ENCODE measurements at regions not wholly inside any gene's neighbourhood (a gene's known extent, or its start where the extent isn't known, plus 50 kb on each side); places are given as distances from the start of the nearest gene placed in this dataset.
"Not testable (repeated sequence)": the region's sequence is repeated elsewhere in the genome, so short reads cannot be mapped to it uniquely, and the experiment has no call there.

DNA sequence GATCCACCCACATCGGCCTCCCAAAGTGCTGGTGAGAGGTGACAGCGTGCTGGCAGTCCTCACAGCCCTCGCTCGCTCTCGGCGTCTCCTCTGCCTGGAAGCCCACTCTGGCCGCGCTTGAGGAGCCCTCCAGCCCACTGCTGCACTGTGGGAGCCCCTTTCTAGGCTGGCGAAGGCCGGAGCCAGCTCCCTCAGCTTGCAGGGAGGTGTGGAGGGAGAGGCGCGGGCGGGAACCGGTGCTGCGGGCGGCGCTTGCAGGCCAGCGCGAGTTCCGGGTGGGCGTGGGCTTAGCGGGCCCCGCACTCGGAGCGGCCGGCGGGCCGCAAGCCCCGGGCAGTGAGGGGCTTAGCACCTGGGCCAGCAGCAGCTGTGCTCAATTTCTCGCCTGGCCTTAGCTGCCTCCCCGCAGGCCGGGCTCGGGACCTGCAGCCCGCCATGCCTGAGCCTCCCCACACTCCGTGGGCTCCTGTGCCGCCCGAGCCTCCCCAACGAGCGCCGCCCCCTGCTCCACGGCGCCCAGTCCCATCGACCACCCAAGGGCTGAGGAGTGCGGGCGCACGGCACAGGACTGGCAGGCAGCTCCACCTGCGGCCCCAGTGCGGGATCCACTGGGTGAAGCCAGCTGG, 260.2 kb downstream of the PCNX1 start:
- TF ChIP-seq, protein P1, sequence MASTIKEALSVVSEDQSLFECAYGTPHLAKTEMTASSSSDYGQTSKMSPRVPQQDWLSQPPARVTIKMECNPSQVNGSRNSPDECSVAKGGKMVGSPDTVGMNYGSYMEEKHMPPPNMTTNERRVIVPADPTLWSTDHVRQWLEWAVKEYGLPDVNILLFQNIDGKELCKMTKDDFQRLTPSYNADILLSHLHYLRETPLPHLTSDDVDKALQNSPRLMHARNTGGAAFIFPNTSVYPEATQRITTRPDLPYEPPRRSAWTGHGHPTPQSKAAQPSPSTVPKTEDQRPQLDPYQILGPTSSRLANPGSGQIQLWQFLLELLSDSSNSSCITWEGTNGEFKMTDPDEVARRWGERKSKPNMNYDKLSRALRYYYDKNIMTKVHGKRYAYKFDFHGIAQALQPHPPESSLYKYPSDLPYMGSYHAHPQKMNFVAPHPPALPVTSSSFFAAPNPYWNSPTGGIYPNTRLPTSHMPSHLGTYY (CRISPR knock-in tag; IDR thresholded peaks at IDR 0.05), result not testable (repeated sequence)
- TF ChIP-seq CREB1 (CRISPR knock-in tag; IDR thresholded peaks at IDR 0.05); NFYB (CRISPR knock-in tag; conservative IDR thresholded peaks at IDR 0.05; ENCODE audit: low read depth); CBFB (CRISPR knock-in tag; IDR thresholded peaks at IDR 0.05; ENCODE audit: low read depth): not testable (repeated sequence)
- TF ChIP-seq, protein P2, sequence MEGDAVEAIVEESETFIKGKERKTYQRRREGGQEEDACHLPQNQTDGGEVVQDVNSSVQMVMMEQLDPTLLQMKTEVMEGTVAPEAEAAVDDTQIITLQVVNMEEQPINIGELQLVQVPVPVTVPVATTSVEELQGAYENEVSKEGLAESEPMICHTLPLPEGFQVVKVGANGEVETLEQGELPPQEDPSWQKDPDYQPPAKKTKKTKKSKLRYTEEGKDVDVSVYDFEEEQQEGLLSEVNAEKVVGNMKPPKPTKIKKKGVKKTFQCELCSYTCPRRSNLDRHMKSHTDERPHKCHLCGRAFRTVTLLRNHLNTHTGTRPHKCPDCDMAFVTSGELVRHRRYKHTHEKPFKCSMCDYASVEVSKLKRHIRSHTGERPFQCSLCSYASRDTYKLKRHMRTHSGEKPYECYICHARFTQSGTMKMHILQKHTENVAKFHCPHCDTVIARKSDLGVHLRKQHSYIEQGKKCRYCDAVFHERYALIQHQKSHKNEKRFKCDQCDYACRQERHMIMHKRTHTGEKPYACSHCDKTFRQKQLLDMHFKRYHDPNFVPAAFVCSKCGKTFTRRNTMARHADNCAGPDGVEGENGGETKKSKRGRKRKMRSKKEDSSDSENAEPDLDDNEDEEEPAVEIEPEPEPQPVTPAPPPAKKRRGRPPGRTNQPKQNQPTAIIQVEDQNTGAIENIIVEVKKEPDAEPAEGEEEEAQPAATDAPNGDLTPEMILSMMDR (IDR thresholded peaks at IDR 0.05), result not testable (repeated sequence)
- TF ChIP-seq, protein P3, sequence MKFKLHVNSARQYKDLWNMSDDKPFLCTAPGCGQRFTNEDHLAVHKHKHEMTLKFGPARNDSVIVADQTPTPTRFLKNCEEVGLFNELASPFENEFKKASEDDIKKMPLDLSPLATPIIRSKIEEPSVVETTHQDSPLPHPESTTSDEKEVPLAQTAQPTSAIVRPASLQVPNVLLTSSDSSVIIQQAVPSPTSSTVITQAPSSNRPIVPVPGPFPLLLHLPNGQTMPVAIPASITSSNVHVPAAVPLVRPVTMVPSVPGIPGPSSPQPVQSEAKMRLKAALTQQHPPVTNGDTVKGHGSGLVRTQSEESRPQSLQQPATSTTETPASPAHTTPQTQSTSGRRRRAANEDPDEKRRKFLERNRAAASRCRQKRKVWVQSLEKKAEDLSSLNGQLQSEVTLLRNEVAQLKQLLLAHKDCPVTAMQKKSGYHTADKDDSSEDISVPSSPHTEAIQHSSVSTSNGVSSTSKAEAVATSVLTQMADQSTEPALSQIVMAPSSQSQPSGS (CRISPR knock-in tag; IDR thresholded peaks at IDR 0.05; ENCODE audit: borderline replicate concordance, low read depth), result not testable (repeated sequence)
- TF ChIP-seq, protein P4, sequence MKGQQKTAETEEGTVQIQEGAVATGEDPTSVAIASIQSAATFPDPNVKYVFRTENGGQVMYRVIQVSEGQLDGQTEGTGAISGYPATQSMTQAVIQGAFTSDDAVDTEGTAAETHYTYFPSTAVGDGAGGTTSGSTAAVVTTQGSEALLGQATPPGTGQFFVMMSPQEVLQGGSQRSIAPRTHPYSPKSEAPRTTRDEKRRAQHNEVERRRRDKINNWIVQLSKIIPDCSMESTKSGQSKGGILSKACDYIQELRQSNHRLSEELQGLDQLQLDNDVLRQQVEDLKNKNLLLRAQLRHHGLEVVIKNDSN (CRISPR knock-in tag; IDR thresholded peaks at IDR 0.05), result not testable (repeated sequence)

Data from WTC11 (cell line).